Neural crest cell (in vitro differentiated cells): ENCODE measurements at regions not wholly inside any gene's neighbourhood (a gene's known extent, or its start where the extent isn't known, plus 50 kb on each side); places are given as distances from the start of the nearest gene placed in this dataset.

Experiments
- DNase-seq: peaks from one replicate; pipeline ENCODE4 v3.0.0; 2021; ENCODE audit warnings: low read depth, mixed read lengths, low spot score
- H3K27ac Mint-ChIP-seq: one replicate; pipeline ENCODE4 v1.8.0; 2021; ENCODE audit warnings: mild to moderate bottlenecking, mixed read lengths; ENCODE audit not compliant: unreplicated experiment
- H3K27me3 Mint-ChIP-seq: 2 replicates; pipeline ENCODE4 v1.8.0; 2021; ENCODE audit warnings: low read depth, mild to moderate bottlenecking, mixed read lengths
- H3K36me3 Mint-ChIP-seq: 2 replicates; pipeline ENCODE4 v1.8.0; 2021; ENCODE audit warnings: low read depth, mild to moderate bottlenecking, mixed read lengths
- H3K4me1 Mint-ChIP-seq: 2 replicates; pipeline ENCODE4 v1.8.0; 2021; ENCODE audit warnings: mixed read lengths
- H3K4me3 Mint-ChIP-seq: one replicate; pipeline ENCODE4 v1.8.0; 2021; ENCODE audit warnings: mild to moderate bottlenecking, mixed read lengths
- H3K9me3 Mint-ChIP-seq: 2 replicates; pipeline ENCODE4 v1.8.0; 2021; ENCODE audit warnings: mixed read lengths
- CTCF ChIP-seq: fragments of 200-600 bp; sonication (generic); conservative IDR thresholded peaks from 2 replicates; pipeline ENCODE4 v1.5.0; 2021; ENCODE audit warnings: antibody characterized with exemption, mild to moderate bottlenecking

- Mint-ChIP-seq H3K27ac (no peak overlapping the region), H3K36me3 (no peaks in the 10 kb centered on the region), H3K4me3 (no peak overlapping the region), H3K9me3 (peaks cover 2% of the 10 kb centered on the region), H3K4me1 (no peaks in the 10 kb centered on the region), H3K27me3 (no peaks in the 10 kb centered on the region)
- DNase-seq, result no peak
- no peak for TF ChIP-seq CTCF
Observed at GRCh38 chr2:147628971-147629421, 215.8 kb upstream of the ACVR2A start.

- H3K4me1 Mint-ChIP-seq, result no peaks in the 10 kb centered on the region
- no peaks in the 10 kb centered on the region for H3K36me3 Mint-ChIP-seq
- H3K9me3 Mint-ChIP-seq, result peaks cover 3% of the 10 kb centered on the region
- no peak overlapping the region for H3K27ac Mint-ChIP-seq
- no peak for DNase-seq
- TF ChIP-seq CTCF, result no peak
- H3K27me3 Mint-ChIP-seq, result no peaks in the 10 kb centered on the region
- no peak overlapping the region for H3K4me3 Mint-ChIP-seq
Observed at GRCh38 chr2:147623328-147623727, 221.5 kb upstream of the ACVR2A start.

- Mint-ChIP-seq H3K4me1 (peaks cover under 1% of the 10 kb centered on the region), H3K27me3 (no peaks in the 10 kb centered on the region), H3K4me3 (no peak overlapping the region), H3K9me3 (peaks cover 3% of the 10 kb centered on the region), H3K27ac (no peak overlapping the region), H3K36me3 (no peaks in the 10 kb centered on the region)
- no peak for DNase-seq
- TF ChIP-seq CTCF, result no peak
Observed at GRCh38 chr2:147621656-147622197, 223.1 kb upstream of the ACVR2A start.

- no peak for TF ChIP-seq CTCF
- H3K27ac Mint-ChIP-seq, result no peak overlapping the region
Observed at GRCh38 chr2:147619808-147620207, 225.0 kb upstream of the ACVR2A start.

GRCh38 chr2:147615726-147616125, 229.1 kb upstream of the ACVR2A start:
- Mint-ChIP-seq H3K36me3 (no peaks in the 10 kb centered on the region), H3K9me3 (no peaks in the 10 kb centered on the region), H3K4me1 (peaks cover 20% of the 10 kb centered on the region), H3K27ac (no peak overlapping the region), H3K27me3 (no peaks in the 10 kb centered on the region), H3K4me3 (no peak overlapping the region)
- TF ChIP-seq CTCF, result no peak
- DNase-seq, result no peak

More at GRCh38 chr2:147619808-147620207, 225.0 kb upstream of the ACVR2A start:
- Mint-ChIP-seq H3K27me3 (no peaks in the 10 kb centered on the region), H3K4me3 (no peak overlapping the region), H3K4me1 (peaks cover 14% of the 10 kb centered on the region), H3K9me3 (peaks cover 3% of the 10 kb centered on the region), H3K36me3 (no peaks in the 10 kb centered on the region)
- no peak for DNase-seq
